ENCODE measurements at regions not wholly inside any gene's neighbourhood (a gene's known extent, or its start where the extent isn't known, plus 50 kb on each side); places are given as distances from the start of the nearest gene placed in this dataset.
"Not testable (repeated sequence)": the region's sequence is repeated elsewhere in the genome, so short reads cannot be mapped to it uniquely, and the experiment has no call there.

- not testable (repeated sequence) for DNase-seq (ENCODE audit: low read depth in 2 of 2)
Observed at GRCh38 chr19:14283813-14284520, 78.0 kb upstream of the ADGRL1 start.

- not testable (repeated sequence) for DNase-seq (ENCODE audit: low read depth in 2 of 2)
Observed at GRCh38 chr19:14279270-14279669, 73.3 kb upstream of the ADGRL1 start.

GRCh38 chr19:14277608-14278007 is 71.6 kb upstream of the ADGRL1 start:
- no peak for DNase-seq (ENCODE audit: low read depth in 2 of 2)

- DNase-seq (ENCODE audit: low read depth in 2 of 2), result not testable (repeated sequence)
Observed at GRCh38 chr19:14275823-14276222, 69.9 kb upstream of the ADGRL1 start.

GRCh38 chr19:14272623-14273022 is 66.7 kb upstream of the ADGRL1 start:
- DNase-seq (ENCODE audit: low read depth in 2 of 2), result no peak

GRCh38 chr19:14271840-14272239 is 65.9 kb upstream of the ADGRL1 start:
- no peak for DNase-seq (ENCODE audit: low read depth in 2 of 2)

GRCh38 chr19:14270557-14270956 is 64.6 kb upstream of the ADGRL1 start:
- not testable (repeated sequence) for DNase-seq (ENCODE audit: low read depth in 2 of 2)

GRCh38 chr19:14267224-14267741 is 61.3 kb upstream of the ADGRL1 start:
- DNase-seq (ENCODE audit: low read depth in 2 of 2), result no peak

- not testable (repeated sequence) for DNase-seq (ENCODE audit: low read depth in 2 of 2)
Observed at GRCh38 chr19:14266208-14266607, 60.2 kb upstream of the ADGRL1 start.

- no peak for DNase-seq (ENCODE audit: low read depth in 2 of 2)
Observed at GRCh38 chr19:14265290-14266036, 59.5 kb upstream of the ADGRL1 start.

- DNase-seq (ENCODE audit: low read depth in 2 of 2), result not testable (repeated sequence)
Observed at GRCh38 chr19:14255902-14256649, 50.1 kb upstream of the ADGRL1 start.
